GM23338 (cell line): ENCODE measurements at regions not wholly inside any gene's neighbourhood (a gene's known extent, or its start where the extent isn't known, plus 50 kb on each side); places are given as distances from the start of the nearest gene placed in this dataset.
A peak's percentile ranks its signal among the peaks of the same experiment; 100 is the strongest.

ENCODE experiments used
- ATAC-seq: fragments of 200-7000 bp; cut with Tn5 transposase; 3 replicates; pipeline ENCODE4 v1.9.1; 2020
- DNase-seq: peaks from one replicate; pipeline ENCODE4 v3.0.0-alpha.2; 2015; ENCODE audit warnings: low spot score
- H2AFZ ChIP-seq: fragments of 200-600 bp; sonication (generic); 2 replicates; pipeline ENCODE4 v1.8.0; 2016; ENCODE audit warnings: antibody characterized with exemption, mild to moderate bottlenecking, moderate library complexity
- H3F3A ChIP-seq: fragments of 200-600 bp; sonication (generic); replicated peaks from 2 replicates; pipeline ENCODE4 v1.8.0; 2017; ENCODE audit warnings: antibody characterized with exemption, mixed run types, low read depth
- H3K27ac ChIP-seq: fragments of 200-600 bp; sonication (generic); 2 replicates; pipeline ENCODE4 v1.6.1; 2016; ENCODE audit warnings: low read depth
- H3K27me3 ChIP-seq: fragments of 200-600 bp; sonication (generic); 2 replicates; pipeline ENCODE4 v1.8.0; 2016; ENCODE audit warnings: mild to moderate bottlenecking, mixed run types, moderate library complexity; ENCODE audit not compliant: insufficient read depth
- H3K36me3 ChIP-seq: fragments of 200-600 bp; sonication (generic); 2 replicates; pipeline ENCODE4 v1.8.0; 2016; ENCODE audit warnings: mild to moderate bottlenecking; ENCODE audit not compliant: insufficient read depth
- H3K4me1 ChIP-seq: fragments of 200-600 bp; sonication (generic); 2 replicates; pipeline ENCODE4 v1.8.0; 2016; ENCODE audit warnings: mild to moderate bottlenecking, moderate library complexity; ENCODE audit not compliant: insufficient read depth
- H3K4me2 ChIP-seq: fragments of 200-600 bp; sonication (generic); 2 replicates; pipeline ENCODE4 v1.7.1; 2017; ENCODE audit warnings: mixed run types
- H3K4me3 ChIP-seq: fragments of 200-600 bp; sonication (generic); 2 replicates; pipeline ENCODE4 v1.6.1; 2016; ENCODE audit warnings: mixed run types
- H3K79me2 ChIP-seq: fragments of 200-600 bp; sonication (generic); replicated peaks from 2 replicates; pipeline ENCODE4 v1.8.0; 2017; ENCODE audit warnings: mild to moderate bottlenecking; ENCODE audit not compliant: insufficient read depth
- H3K9me2 ChIP-seq: fragments of 200-600 bp; sonication (generic); 2 replicates; pipeline ENCODE4 v1.8.0; 2017; ENCODE audit not compliant: insufficient read depth
- H4K20me1 ChIP-seq: fragments of 200-600 bp; sonication (generic); replicated peaks from 2 replicates; pipeline ENCODE4 v1.8.0; 2017; ENCODE audit warnings: mild to moderate bottlenecking; ENCODE audit not compliant: insufficient read depth
- H3K27ac Mint-ChIP-seq: 2 replicates; pipeline ENCODE4 v1.8.0; 2020; ENCODE audit warnings: inconsistent platforms, mild to moderate bottlenecking, moderate library complexity, mixed read lengths
- H3K27me3 Mint-ChIP-seq: 3 replicates; pipeline ENCODE4 v1.8.0; 2022; ENCODE audit warnings: low read depth, mild to moderate bottlenecking, moderate library complexity, mixed read lengths, inconsistent platforms; ENCODE audit not compliant: insufficient read depth, poor library complexity
- H3K36me3 Mint-ChIP-seq: 3 replicates; pipeline ENCODE4 v1.8.0; 2021; ENCODE audit warnings: low read depth, mild to moderate bottlenecking, inconsistent platforms, moderate library complexity, mixed read lengths
- H3K4me1 Mint-ChIP-seq: 3 replicates; pipeline ENCODE4 v1.8.0; 2020; ENCODE audit warnings: mild to moderate bottlenecking, inconsistent platforms, mixed read lengths
- H3K4me3 Mint-ChIP-seq: 3 replicates; pipeline ENCODE4 v1.8.0; 2021; ENCODE audit warnings: moderate library complexity, mild to moderate bottlenecking, inconsistent platforms, mixed read lengths
- H3K9me3 Mint-ChIP-seq: 3 replicates; pipeline ENCODE4 v1.8.0; 2020; ENCODE audit warnings: moderate library complexity, mild to moderate bottlenecking, inconsistent platforms, mixed read lengths
- CREB1 ChIP-seq: fragments of 250-450 bp; sonication (Bioruptor Pico); IDR thresholded peaks from 2 replicates; pipeline ENCODE4 v1.5.0; 2020; ENCODE audit warnings: low read depth, mild to moderate bottlenecking, moderate library complexity
- CTCF ChIP-seq, 2 experiments: fragments of 200-600 bp in 1 of 2; sonication (generic) in 1 of 2; conservative IDR thresholded peaks; 2 replicates each; pipeline versions ENCODE4 v1.5.1 to v1.6.1; 2016 to 2017; ENCODE audit warnings: antibody characterized with exemption in 2 of 2, low read depth in 2 of 2, mild to moderate bottlenecking in 2 of 2, moderate library complexity in 1 of 2
- EZH2 ChIP-seq: fragments of 200-600 bp; sonication (generic); IDR thresholded peaks from one replicate; pipeline ENCODE4 v1.8.0; 2017; ENCODE audit warnings: antibody characterized with exemption, mild to moderate bottlenecking, low read depth; ENCODE audit not compliant: unreplicated experiment
- EZH2phosphoT487 ChIP-seq: fragments of 200-600 bp; sonication (generic); IDR thresholded peaks from one replicate; pipeline ENCODE4 v1.8.1; 2018; ENCODE audit warnings: antibody characterized with exemption; ENCODE audit not compliant: unreplicated experiment
- JUNB ChIP-seq: IDR thresholded peaks from one replicate; pipeline ENCODE4 v1.6.1; 2016; ENCODE audit warnings: antibody characterized with exemption; ENCODE audit not compliant: unreplicated experiment
- NANOG ChIP-seq: IDR thresholded peaks from 2 replicates; pipeline ENCODE4 v1.6.1; 2016; ENCODE audit warnings: antibody characterized with exemption, borderline replicate concordance
- REST ChIP-seq: IDR thresholded peaks from one replicate; pipeline ENCODE4 v1.6.1; 2018; ENCODE audit warnings: antibody characterized with exemption; ENCODE audit not compliant: unreplicated experiment
- STAT1 ChIP-seq: IDR thresholded peaks from one replicate; pipeline ENCODE4 v1.6.1; 2016; ENCODE audit warnings: antibody characterized with exemption; ENCODE audit not compliant: unreplicated experiment
- ZNF114 ChIP-seq: fragments of 250-450 bp; sonication (Bioruptor Pico); IDR thresholded peaks from 2 replicates; pipeline ENCODE4 v1.5.0; 2020; ENCODE audit warnings: mild to moderate bottlenecking, moderate library complexity
- ZNF331 ChIP-seq: fragments of 250-450 bp; sonication (Bioruptor Pico); IDR thresholded peaks from 2 replicates; pipeline ENCODE4 v1.5.0; 2020; ENCODE audit warnings: low read depth, mild to moderate bottlenecking, moderate library complexity
- TF ChIP-seq, protein P1 (sequence below): IDR thresholded peaks from 2 replicates; pipeline ENCODE4 v1.6.1; 2016; ENCODE audit warnings: antibody characterized with exemption

- H4K20me1 ChIP-seq = no peaks in the 10 kb centered on the region
- no peaks in the 10 kb centered on the region for H3K27me3 ChIP-seq
- no peaks in the 10 kb centered on the region for H3K4me1 ChIP-seq
- Mint-ChIP-seq H3K4me1 (peaks cover 4% of the 10 kb centered on the region; the same call in 2 of the 3 replicates), H3K9me3 (no peaks in the 10 kb centered on the region; the same call in 2 of the 3 replicates), H3K27me3 (no peaks in the 10 kb centered on the region), H3K4me3 (no peak overlapping the region), H3K36me3 (no peaks in the 10 kb centered on the region), H3K27ac (no peak overlapping the region)
- DNase-seq (peak; percentile 27), ATAC-seq (no peak)
- no peaks in the 10 kb centered on the region for H3F3A ChIP-seq
- TF ChIP-seq JUNB (no peak), CTCF (conservative IDR thresholded peaks at IDR 0.05; ENCODE audit: low read depth in 2 of 2) (peak; percentile 12 to 14; a peak in 1 of 4 replicates)
- no peak overlapping the region for H3K4me3 ChIP-seq
- no peaks in the 10 kb centered on the region for H3K79me2 ChIP-seq
- no peak overlapping the region for H3K4me2 ChIP-seq
- H2AFZ ChIP-seq = no peak overlapping the region
- peaks cover 7% of the 10 kb centered on the region; the same call in 1 of the 2 replicates for H3K9me2 ChIP-seq
- H3K36me3 ChIP-seq = no peaks in the 10 kb centered on the region
- no peak overlapping the region for H3K27ac ChIP-seq
Observed at GRCh38 chr11:80107415-80107814, 666.6 kb upstream of the TENM4 start.

GRCh38 chr11:80104191-80104590, 663.4 kb upstream of the TENM4 start:
- Histone ChIP-seq H3K4me3 (no peak overlapping the region), H3K27ac (no peak overlapping the region), H2AFZ (no peak overlapping the region), H4K20me1 (no peaks in the 10 kb centered on the region), H3K4me2 (no peak overlapping the region), H3K4me1 (no peaks in the 10 kb centered on the region), H3F3A (no peaks in the 10 kb centered on the region), H3K9me2 (peaks cover 7% of the 10 kb centered on the region; the same call in 1 of the 2 replicates), H3K79me2 (no peaks in the 10 kb centered on the region), H3K27me3 (no peaks in the 10 kb centered on the region), H3K36me3 (no peaks in the 10 kb centered on the region)
- no peak for DNase-seq
- Mint-ChIP-seq H3K36me3 (no peaks in the 10 kb centered on the region), H3K9me3 (no peaks in the 10 kb centered on the region), H3K27ac (no peak overlapping the region), H3K27me3 (peaks cover 1% of the 10 kb centered on the region), H3K4me3 (no peak overlapping the region), H3K4me1 (peaks cover 4% of the 10 kb centered on the region; the same call in 2 of the 3 replicates)
- no peak for ATAC-seq
- TF ChIP-seq EZH2 (no peak), REST (no peak), CTCF (conservative IDR thresholded peaks at IDR 0.05; ENCODE audit: low read depth in 2 of 2) (no peak), STAT1 (no peak), ZNF331 (CRISPR knock-in tag) (no peak), ZNF114 (CRISPR knock-in tag) (no peak), JUNB (no peak), EZH2phosphoT487 (no peak), NANOG (no peak), CREB1 (CRISPR knock-in tag) (no peak)
- TF ChIP-seq, protein P1, sequence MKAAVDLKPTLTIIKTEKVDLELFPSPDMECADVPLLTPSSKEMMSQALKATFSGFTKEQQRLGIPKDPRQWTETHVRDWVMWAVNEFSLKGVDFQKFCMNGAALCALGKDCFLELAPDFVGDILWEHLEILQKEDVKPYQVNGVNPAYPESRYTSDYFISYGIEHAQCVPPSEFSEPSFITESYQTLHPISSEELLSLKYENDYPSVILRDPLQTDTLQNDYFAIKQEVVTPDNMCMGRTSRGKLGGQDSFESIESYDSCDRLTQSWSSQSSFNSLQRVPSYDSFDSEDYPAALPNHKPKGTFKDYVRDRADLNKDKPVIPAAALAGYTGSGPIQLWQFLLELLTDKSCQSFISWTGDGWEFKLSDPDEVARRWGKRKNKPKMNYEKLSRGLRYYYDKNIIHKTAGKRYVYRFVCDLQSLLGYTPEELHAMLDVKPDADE = no peak
